ENCODE measurements at regions not wholly inside any gene's neighbourhood (a gene's known extent, or its start where the extent isn't known, plus 50 kb on each side); places are given as distances from the start of the nearest gene placed in this dataset.
"Not testable (repeated sequence)": the region's sequence is repeated elsewhere in the genome, so short reads cannot be mapped to it uniquely, and the experiment has no call there.

DNA sequence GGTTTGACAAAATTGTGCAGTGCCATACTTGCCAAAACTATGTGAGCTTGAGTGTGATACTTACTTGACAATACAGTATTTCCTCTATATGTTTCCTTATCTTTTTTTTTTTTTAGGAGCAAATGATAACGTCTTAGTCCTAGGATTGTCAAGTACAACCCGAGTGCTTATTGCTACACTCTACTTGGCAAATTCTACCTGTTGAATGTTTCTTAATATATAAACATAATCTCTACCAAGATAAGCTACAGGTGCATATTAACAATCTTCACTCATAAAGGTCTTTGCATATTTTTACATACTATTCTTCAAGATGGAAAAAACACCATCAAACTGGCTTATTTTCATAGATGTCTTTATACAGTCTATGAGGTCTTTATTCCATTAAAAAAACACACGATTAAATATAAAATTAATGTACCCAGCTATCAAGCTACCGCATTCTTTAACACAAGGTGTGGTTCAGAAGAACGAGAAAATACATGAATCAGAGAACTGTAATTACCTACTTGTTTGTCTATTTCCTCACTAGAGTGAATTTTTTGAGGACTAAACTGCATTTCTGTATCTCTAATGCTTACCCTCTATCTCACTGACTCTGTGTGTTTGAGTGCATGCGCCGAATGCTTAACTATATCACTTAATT lies 76.1 kb upstream of the PDSS1 start:
- in situ Hi-C loops (cut with HindIII; ENCODE audit: low pct_unique_long_range_greater_than_20kb, low sequenced_read_pairs), result no loop called here
- DNase-seq (ENCODE audit: low read depth), result no peak

DNA sequence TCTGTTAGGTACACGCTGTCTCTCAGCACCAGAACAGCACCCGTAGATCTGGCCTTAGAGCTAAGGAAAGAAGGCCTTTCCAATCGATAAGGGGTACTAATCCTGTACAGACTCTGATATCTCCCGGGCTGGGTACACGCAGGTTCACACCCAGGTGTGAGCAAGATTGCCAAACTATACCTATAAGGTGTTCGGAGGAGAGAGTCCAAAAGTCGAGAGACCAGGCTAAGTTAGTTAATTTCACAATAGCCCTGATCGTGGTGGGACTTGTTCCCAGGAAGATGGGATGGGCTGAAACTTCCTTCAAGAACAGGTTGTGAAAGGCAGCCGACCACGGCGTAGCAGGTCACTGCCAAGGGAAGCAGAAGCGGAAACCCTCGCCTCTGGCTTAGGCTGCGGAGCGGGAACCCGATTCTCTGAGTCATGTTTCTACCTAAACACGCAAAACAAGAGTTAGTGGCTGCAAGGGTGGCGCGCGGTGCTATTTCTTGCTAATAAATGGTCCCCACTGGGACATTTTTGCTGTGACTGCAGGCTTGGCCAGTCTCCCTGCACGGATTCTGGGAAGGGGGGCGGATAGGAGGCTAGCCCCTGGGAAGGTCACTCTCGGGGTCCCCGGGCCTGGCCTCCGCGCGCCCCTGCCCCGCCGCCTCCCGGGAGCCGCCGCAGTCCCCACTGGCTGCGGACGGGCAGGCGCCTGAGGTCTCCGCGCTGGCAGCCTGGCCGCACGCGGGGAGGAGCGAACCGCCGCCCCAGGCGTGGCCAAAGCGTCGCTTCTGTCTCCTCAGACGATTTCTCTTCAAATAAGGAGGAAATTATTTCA lies 75.4 kb upstream of the PDSS1 start:
- in situ Hi-C loops (cut with HindIII; ENCODE audit: low pct_unique_long_range_greater_than_20kb, low sequenced_read_pairs), result no loop called here
- DNase-seq (ENCODE audit: low read depth), result no peak

DNA sequence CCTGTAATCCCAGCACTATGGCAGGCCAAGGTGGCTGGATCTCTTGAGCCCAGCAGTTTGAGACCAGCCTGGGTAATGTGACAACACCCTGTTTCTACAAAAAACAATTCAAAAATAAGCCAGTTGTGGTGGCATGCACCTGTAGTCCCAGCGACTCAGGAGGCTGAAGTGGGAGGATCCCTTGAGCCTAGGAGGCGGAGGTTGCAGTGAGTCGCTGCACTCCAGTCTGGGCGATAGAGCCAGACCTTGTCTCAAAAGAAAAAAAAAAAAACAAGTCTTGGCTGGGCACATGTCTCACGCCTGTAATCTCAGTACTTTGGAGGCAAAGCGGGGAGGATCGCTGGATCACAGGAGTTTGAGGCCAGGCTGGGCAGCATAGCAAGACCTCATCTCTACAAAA lies 74.6 kb upstream of the PDSS1 start:
- in situ Hi-C loops (cut with HindIII; ENCODE audit: low pct_unique_long_range_greater_than_20kb, low sequenced_read_pairs), result no loop called here
- DNase-seq (ENCODE audit: low read depth), result no peak

DNA sequence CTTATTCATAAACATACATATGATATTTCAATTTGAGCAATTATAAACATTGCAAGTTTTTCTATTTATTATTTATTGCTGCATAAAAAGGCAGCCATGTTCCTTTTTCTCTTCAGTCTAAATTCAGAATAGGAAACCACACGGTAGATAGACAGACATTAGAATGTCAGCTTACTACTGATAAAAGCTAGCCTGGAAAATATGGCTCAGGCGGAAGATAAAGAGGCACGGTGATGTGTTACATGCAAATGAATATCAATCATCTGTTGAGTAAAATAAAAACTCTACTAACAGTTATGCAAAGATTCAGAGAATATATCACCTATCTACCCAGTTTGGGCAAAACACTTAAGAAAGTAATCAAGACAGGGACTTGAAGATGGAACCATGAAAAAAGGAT lies 73.5 kb upstream of the PDSS1 start:
- in situ Hi-C loops (cut with HindIII; ENCODE audit: low pct_unique_long_range_greater_than_20kb, low sequenced_read_pairs), result no loop called here
- DNase-seq (ENCODE audit: low read depth), result no peak

DNA sequence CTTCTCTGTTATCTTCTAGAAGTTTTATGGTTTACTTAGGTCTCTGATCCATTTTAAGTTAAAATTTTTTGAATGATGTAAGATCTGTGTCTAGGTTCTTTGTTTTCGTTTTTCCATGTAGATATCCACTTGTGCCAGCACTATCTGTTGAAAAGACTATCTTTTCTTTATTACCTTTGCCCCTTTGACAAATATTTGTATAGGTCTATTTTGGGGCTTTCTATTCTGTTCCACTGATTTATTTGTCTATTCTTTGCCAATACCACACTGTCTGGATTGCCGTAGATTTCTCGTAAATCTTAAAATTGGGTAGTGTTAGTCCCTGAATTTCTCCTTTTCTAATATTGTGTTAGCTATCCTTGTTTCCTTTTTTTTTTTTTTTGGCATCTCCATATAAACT lies 71.4 kb upstream of the PDSS1 start:
- DNase-seq (ENCODE audit: low read depth), result no peak
- in situ Hi-C loops (cut with HindIII; ENCODE audit: low pct_unique_long_range_greater_than_20kb, low sequenced_read_pairs), result no loop called here

DNA sequence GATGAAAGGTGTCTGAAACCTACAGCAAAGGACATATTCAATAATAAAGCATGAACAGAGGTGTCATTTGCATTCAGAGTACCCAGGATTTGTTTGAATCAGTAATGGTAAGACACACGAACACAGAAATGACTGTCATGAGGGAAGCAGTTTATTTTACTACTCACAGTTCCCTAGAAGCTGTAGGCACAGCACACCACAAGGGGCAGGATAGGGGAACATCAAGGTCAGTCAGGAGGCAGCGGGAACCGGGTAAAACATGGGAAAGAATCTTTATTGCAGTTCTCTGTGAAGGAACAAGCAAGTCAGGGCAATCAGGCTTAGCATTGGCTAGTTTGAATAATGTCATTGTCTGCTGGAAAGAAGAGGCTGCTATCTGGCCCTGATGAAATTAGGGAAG lies 70.2 kb upstream of the PDSS1 start:
- DNase-seq (ENCODE audit: low read depth), result peak; percentile 21

DNA sequence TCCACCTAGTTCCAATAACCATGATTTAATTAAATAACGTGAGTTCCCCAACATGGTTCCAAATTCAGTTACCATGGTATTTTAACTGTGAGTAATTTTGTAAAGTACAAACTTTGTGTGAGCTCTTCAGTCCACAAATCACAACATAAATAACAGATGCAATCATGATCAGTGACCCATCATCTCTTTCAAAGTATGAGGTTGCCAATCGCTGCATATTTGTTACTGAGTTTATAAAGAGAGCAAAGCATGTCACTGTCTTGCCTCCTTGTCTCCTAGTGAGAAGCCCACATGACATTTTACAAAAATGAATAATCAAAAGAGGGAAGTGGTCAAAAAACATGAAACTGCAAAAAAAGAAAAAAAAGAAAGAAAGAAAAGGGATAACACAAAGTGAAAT lies 69.1 kb upstream of the PDSS1 start:
- DNase-seq (ENCODE audit: low read depth), result peak; percentile 8
- in situ Hi-C loops (cut with HindIII; ENCODE audit: low pct_unique_long_range_greater_than_20kb, low sequenced_read_pairs), result no loop called here

More for the DNA sequence above, 70.2 kb upstream of the PDSS1 start:
- in situ Hi-C loops (cut with HindIII; ENCODE audit: low pct_unique_long_range_greater_than_20kb, low sequenced_read_pairs), result no loop called here

DNA sequence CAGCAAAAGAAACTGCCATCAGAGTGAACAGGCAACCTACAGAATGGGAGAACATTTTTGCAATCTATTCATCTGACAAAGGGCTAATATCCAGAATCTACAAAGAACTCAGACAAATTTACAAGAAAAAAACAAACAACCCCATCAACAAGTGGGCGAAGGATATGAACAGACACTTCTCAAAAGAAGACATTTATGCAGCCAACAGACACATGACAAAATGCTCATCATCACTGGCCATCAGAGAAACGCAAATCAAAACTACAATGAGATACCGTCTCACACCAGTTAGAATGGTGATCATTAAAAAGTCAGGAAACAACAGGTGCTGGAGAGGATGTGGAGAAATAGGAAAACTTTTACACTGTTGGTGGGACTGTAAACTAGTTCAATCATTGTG lies 65.3 kb upstream of the PDSS1 start:
- in situ Hi-C loops (cut with HindIII; ENCODE audit: low pct_unique_long_range_greater_than_20kb, low sequenced_read_pairs); DNase-seq (ENCODE audit: low read depth): not testable (repeated sequence)

DNA sequence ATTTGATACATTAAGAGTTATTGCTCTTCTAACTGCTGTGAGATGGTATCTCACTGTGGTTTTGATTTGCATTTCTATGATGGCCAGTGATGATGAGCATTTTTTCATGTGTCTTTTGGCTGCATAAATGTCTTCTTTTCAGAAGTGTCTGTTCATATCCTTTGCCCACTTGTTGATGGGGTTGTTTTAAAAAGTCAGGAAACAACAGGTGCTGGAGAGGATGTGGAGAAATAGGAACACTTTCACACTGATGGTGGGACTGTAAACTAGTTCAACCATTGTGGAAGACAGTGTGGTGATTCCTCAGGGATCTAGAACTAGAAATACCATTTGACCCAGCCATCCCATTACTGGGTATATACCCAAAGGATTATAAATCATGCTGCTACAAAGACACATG lies 63.4 kb upstream of the PDSS1 start:
- in situ Hi-C loops (cut with HindIII; ENCODE audit: low pct_unique_long_range_greater_than_20kb, low sequenced_read_pairs); DNase-seq (ENCODE audit: low read depth): not testable (repeated sequence)

DNA sequence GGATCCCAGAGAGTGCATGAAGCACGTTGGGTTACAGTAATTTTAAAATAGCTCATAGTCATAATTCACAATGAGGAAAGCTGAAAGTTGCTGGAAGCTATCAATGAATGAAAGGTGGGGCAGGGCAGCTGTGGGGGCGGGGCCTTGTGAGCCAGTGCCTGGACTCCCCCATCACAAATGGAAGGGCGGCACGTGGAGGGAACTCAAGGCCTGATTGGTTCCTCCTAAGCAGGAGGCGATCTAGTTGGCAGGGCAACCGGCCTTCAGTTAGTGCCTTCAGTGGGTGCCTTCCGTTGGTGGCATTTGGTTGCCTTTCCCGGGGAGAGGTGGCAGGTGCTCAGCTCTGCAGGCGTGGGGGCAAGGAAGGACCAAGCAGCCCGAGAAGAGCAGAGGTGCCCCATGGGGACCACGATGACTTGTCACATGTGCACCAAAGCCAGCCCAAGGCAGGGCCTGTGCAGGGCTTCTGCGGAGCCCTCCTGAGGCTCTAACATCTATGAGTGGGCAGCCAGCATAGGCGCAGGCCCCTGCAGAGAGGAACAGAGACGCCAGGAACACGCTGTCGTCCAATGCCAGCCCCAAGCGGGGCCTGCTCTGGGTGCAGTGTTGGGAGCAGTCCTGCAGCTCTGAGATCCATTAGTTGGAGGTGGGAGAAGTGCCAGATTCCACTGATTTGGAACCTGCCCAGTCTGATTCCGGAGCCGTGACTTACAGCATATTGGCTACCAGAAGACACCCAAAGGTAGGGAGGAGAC lies 59.8 kb upstream of the PDSS1 start:
- in situ Hi-C loops (cut with HindIII; ENCODE audit: low pct_unique_long_range_greater_than_20kb, low sequenced_read_pairs), result no loop called here
- DNase-seq (ENCODE audit: low read depth), result no peak

DNA sequence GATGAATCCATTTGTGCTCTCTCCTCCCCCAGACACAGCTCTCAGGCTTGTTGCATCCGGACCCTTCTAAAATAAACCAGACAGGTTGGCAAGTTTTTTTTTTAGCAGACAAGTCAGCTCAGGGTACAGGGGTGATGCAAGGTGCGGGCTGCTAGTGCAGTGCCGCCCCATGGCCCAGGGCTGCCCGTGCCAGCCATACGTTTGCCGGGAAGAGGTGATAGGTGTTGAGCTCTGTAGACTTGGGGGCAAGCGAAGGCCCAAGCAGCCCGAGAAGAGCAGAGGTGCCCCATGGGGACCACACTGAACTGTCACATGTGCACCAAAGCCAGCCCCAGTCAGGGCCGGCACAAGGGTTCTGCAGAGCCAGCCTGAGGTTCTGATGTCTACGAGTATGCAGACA lies 57.1 kb upstream of the PDSS1 start:
- in situ Hi-C loops (cut with HindIII; ENCODE audit: low pct_unique_long_range_greater_than_20kb, low sequenced_read_pairs), result no loop called here
- no peak for DNase-seq (ENCODE audit: low read depth)

DNA sequence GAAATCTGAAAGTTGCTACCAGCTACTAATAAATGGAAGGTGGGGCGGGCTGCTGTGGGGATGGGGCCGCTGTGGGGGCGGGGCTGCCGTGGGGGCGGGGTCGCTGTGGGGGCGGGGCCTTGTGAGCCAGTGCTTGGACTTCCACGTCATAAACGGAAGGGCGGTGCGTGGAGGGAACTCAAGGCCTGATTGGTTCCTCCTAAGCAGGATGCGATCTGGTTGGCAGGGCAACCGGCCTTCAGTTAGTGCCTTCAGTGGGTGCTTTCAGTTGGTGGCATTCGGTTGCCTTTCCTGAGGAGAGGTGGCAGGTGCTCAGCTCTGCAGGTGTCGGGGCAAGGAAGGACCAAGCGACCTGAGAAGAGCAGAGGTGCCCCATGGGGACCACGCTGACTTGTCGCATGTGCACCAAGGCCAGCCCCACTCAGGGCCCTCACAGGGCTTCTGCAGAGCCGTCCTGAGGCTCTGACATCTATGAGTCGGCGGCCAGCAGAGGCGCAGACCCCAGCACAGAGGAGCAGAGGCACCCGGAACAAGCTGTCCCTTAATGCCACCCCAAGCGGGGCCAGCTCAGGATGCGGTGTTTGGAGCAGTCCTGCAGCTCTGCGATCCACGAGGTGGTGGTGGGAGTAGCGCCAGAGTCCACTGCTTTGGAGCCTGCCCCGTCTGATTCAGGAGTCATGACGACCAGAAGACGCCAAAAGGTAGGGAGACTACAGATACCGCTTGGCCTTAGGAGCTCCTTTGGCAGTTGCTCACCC lies 54.4 kb upstream of the PDSS1 start:
- in situ Hi-C loops (cut with HindIII; ENCODE audit: low pct_unique_long_range_greater_than_20kb, low sequenced_read_pairs), result no loop called here
- DNase-seq (ENCODE audit: low read depth), result no peak

DNA sequence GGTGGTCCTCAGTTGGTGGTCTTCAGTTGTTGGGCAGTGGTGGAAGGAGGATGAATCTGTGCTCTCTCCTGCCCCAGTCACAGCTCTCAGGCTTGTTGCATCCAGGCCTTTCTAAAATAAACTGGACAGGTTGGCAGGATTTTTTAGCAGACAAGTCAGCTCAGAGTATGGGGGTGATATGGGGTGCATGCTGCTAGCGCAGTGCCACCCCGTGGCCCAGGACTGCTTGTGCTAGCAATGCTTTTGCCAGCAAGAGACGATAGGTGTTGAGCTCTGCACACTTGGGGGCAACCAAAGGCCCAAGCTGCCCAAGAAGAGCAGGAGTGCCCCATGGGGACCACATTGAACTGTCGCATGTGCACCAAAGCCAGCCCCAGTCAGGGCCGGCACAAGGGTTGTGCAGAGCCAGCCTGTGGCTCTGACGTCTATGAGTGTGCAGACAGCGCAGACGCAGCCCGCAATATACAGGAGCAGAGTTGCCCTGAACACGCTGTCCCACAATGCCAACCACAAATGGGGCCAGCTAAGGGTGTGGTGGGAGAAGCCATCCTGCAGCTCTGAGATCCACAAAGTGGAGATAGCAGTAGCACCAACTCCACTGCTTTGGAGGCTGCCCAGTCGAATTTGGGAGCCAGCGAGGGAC lies 49.8 kb upstream of the PDSS1 start:
- no peak for DNase-seq (ENCODE audit: low read depth)
- in situ Hi-C loops (cut with HindIII; ENCODE audit: low pct_unique_long_range_greater_than_20kb, low sequenced_read_pairs), result no loop called here

Measured in Caki2 (cell line).